Body of pancreas (tissue), 4 donors: ENCODE measurements at regions not wholly inside any gene's neighbourhood (a gene's known extent, or its start where the extent isn't known, plus 50 kb on each side); places are given as distances from the start of the nearest gene placed in this dataset.

Experiments used
- POLR2A ChIP-seq, 3 donors: fragments of 450-650 bp; IDR thresholded peaks; one replicate each; pipeline ENCODE4 v1.6.1; 2016; ENCODE audit warnings: antibody characterized with exemption in 3 of 3, mild to moderate bottlenecking in 2 of 3
- TF ChIP-seq, protein P1 (sequence below), 7 experiments: fragments of 450-650 bp in 4 of 7; fragments of 200-600 bp in 3 of 7; sonication (generic) in 3 of 7; IDR thresholded peaks; one replicate each; pipeline ENCODE4 v1.5.1; 2016 to 2019; ENCODE audit warnings: antibody characterized with exemption in 7 of 7

- TF ChIP-seq, protein P1, sequence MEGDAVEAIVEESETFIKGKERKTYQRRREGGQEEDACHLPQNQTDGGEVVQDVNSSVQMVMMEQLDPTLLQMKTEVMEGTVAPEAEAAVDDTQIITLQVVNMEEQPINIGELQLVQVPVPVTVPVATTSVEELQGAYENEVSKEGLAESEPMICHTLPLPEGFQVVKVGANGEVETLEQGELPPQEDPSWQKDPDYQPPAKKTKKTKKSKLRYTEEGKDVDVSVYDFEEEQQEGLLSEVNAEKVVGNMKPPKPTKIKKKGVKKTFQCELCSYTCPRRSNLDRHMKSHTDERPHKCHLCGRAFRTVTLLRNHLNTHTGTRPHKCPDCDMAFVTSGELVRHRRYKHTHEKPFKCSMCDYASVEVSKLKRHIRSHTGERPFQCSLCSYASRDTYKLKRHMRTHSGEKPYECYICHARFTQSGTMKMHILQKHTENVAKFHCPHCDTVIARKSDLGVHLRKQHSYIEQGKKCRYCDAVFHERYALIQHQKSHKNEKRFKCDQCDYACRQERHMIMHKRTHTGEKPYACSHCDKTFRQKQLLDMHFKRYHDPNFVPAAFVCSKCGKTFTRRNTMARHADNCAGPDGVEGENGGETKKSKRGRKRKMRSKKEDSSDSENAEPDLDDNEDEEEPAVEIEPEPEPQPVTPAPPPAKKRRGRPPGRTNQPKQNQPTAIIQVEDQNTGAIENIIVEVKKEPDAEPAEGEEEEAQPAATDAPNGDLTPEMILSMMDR (IDR thresholded peaks at IDR 0.05), result no peak
- no peak for TF ChIP-seq POLR2A (IDR thresholded peaks at IDR 0.05)
Measured at GRCh38 chr14:97120204-97120603, 323.0 kb downstream of the VRK1 start.
